Midbrain (tissue), 1 donor: ENCODE measurements at regions not wholly inside any gene's neighbourhood (a gene's known extent, or its start where the extent isn't known, plus 50 kb on each side); places are given as distances from the start of the nearest gene placed in this dataset.
"Not testable (repeated sequence)": the region's sequence is repeated elsewhere in the genome, so short reads cannot be mapped to it uniquely, and the experiment has no call there.

Source experiments
- DNase-seq: peaks from one replicate; lab custom pipeline; 2025; lab: John Stamatoyannopoulos, UW

DNA sequence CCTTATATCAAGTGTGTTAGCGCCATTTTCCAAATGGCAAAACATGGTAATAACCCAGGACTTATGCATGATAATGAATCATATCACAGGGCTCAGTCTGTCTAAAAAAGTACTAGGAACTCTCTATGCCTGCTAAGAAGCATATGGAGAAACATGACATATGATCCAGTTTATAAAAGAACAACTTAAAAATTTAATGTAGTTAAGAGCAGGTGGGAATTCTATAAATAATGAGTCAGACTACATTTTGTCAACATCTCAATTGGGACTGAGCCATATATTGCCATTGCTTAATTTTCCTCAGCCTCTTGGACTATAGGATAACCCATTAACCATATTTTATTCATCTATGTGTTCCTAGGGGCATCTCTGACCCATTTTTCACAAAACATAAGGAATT is 360.4 kb upstream of the AGA start:
- DNase-seq, result no peak

DNA sequence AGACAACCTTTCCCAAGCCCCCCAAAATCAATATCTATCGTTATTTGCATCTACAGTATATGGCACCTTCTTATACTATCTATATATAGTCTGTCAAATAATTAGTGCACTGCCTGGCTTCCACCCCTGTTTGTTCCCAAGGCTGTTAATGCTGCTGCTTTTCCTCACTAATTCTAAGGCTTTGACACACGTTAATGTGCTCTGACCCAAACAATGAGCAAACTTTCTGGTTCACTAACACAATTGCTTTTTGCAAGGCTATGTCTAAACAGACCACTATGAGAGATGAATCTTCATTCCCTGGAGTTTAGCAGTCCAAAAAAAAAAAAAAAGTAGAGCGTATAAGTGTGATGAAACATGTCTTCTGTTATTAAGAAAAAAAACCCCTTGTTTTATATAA is 360.9 kb upstream of the AGA start:
- DNase-seq, result no peak

DNA sequence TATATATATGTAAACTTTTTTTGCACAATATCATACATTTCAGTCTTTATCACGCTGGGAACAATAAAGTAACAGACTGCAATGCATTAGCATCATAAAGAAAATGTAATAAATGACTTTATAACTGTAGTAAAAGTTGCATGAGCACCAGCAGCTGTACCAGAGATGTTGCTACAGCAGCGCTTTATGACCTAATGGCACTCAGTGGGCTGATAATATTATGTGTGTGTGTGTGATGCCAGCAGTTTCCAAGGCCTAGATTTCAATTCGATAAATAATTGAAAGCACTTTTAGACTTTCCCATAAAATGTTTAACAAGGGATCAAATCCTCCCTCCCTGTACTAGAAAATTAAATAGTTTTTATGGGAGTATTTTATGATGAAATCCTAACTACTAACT is 367.6 kb upstream of the AGA start:
- DNase-seq, result no peak

DNA sequence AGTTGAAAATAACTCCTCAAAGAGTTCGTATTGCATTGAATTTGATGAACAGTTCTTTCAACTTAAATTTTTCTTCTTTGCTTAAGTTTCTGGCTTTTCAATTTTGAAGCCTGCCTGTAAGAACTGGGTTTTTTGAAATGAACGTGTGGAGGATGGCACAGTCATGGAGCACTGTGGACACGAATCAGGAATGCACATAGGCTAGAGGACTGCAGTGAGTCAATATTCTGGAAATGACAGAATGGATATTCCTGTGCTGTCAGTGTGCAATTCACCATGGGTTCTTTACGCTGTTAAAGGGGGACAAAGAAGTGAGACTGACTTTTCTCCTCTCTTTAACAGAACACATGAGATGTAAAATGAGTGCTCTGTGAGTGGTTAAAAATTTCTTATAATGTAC is 368.0 kb upstream of the AGA start:
- no peak for DNase-seq

DNA sequence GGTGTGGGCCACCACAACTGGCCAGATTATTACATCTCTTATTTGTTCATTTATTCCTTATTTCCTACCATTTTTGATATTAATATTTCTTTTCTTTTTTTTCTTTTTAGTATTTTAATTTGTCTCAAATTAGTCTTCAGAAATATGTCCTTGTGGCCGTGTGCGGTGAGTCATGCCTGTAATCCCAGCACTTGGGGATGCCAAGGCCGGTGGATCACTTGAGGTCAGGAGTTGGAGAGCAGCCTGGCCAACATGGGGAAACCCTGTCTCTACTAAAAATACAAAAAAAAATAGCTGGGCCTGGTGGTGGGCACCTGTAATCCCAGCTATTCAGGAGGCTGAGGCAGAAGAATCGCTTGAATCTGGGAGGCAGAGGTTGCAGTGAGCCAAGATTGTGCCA is 376.2 kb upstream of the AGA start:
- DNase-seq, result not testable (repeated sequence)

DNA sequence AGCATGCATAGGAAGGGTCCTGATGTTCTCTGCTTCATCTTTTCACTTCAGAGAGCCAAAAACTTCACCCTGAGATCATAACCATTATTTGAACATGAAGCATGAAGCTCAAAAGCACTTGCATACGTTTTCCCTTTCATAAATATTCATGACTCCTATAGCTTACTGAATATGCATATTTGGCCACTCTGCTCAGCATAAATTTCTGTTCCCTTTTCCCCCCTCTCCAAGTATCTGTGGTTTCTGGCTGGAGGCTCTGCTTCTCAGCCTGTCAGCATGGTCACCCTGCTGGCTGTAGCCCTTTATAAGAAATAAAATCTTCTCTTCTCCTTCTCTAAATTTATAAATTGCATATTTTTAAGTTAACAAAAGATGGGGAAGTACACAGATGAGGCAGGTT is 384.7 kb upstream of the AGA start:
- no peak for DNase-seq

DNA sequence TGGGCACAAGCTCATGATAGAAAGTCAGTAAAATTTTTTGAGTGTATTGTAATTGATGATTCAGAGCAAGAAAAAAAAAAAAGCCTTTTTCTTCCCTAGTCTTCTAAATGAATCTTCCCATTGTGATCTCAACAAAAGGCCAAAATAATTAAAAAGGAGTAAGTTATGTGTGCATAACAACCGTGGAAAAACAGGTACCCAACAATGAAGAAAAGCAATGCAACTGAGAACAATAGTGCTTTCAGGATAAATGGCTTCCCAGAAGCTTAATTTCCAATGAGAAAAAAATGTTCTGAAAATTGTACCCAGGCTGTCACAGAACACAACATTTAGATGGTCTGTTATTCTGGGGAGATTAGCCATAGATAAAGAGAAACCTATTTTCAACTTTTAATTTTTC is 399.0 kb upstream of the AGA start:
- no peak for DNase-seq

DNA sequence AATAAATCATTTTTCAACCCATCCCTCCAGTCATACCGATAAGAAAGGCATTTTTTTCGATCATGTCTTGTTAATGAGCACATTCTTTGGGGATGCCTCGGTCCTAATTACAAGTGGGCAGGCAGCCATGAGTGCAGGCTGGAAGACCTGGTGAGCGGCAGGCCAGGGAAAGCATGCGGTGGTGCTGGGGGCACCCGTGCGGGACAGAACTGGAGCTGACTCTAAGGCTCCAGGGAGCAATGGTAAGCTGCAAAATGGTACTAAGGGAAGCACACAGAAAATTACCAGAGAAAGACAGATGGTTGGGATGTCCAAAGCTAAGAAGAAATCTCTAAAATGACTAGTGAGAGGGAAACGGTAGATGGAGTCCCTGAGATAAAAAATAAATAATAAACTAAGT is 411.0 kb upstream of the AGA start:
- DNase-seq, result no peak

DNA sequence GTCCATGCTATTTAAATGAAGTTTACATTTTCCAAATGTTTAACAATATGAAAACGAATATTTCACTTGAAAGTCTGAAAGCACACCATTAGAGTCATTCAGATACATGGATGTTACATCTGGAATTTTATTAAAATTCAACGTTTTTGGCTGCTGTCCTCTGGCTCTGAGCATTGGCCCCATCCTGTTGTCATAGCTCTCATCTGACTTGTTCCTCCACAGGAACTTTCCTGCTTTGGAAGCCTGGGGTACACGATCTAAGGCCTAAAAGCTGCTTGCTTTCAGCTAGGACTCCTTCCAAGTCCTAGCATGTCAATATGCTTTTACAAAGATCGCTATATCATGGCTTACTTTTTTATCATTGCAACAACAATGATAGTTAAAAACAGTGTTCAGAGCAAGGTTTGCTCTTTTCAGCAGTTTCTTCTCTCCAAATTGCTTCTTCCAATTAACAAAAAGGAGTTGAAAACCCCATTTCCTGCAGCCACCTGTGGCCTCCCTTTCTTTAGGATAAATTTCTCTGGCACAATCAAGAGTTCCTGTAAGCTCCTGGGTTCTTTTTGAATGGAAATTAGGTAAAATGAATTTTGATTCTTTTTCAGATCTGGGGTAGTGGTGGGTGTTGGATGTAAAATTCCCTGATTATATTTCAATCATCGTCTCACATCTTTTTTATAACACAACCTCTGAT is 413.4 kb upstream of the AGA start:
- no peak for DNase-seq

DNA sequence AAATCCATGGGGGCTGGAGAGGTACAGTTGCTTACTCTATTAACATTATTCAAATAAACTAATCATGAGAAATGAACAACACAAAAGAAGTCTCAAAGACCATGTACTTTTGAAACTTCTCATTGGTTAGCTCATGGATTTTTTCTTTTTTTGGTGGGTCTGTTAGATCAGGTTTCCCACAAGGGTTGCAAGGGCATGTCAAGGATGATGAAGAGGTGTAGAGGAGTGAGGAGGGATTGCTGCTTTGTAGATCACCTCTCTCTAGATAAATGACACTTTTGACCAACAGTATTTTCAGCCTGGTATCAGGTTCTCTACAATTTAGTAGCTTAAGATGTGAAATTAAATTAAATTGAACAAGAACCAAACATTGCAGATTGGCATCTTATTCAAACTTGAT is 417.9 kb upstream of the AGA start:
- DNase-seq, result no peak

DNA sequence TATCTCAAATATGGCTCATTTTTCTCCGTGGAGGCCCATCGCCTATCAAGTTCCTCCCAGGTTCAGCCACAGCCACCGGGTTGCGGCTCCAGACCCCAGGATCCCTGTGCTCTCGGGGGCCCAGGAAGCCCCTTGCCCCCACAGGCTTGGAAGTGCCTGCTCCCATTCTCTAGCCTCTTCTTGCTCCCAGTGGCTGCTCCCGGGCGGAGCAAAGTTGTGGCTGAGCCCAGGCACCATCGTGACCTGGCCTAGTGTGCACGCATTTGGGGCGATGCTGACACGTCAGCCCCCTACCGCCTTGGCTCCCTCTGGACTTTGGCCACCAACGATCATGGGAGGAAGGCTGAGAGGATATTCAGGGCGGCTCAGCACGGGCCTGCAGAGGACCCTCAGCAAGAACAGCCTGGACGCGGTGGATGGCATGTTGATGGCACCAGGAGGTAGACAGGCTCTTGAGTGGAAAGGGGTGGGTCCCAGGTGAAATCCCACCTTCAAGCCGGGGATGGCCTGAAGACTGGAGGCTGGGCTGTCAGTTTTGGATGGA is 419.4 kb upstream of the AGA start:
- no peak for DNase-seq

DNA sequence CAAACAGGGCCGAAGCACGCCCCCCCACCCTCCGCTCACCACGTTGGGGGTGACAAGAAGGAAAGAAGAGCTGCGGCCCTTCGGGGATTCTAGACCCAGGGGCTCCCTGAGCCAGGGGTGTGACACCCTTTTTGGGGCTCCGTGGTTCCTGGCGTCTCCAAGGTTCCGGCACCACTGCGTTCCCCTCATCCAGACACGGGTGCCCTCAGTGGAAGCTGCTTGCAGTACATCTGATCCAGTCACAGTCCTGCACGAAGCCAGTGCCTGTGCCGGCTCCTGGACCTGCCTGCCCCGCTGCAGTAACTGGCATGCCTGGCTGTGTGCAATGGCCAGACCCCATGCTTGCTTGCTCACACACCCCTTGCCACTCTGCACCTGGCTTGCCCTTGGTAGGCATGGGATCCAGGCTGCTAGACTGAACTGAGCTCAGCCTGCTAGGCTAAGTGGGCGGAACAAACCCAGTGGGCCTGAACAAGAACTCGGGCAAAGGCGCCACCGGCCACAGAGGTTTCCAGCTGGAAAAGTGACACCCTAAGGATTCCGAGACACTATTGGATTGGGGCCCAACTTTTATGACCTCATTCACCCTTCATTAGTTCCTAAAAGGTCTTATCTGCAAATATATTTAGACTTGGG is 420.4 kb upstream of the AGA start:
- no peak for DNase-seq

DNA sequence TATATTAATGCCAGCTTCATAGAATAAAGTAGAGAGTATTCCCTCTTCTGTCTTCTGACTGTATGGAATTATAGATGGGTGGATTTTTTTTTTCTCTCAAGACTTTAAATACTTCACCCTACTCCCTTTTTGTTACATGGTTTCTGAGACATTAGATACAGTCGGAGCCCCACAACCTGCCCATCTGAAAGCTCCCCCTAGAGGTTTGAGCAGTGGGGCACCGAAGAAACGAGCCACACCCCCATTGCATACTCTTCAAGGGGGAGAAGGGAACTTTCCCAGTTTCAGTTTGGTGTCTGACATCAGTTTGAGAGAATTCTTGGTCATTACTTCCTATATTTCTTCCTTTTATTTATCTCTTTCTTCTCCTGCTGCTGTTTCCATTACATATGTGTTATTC is 437.6 kb upstream of the AGA start:
- DNase-seq, result no peak

DNA sequence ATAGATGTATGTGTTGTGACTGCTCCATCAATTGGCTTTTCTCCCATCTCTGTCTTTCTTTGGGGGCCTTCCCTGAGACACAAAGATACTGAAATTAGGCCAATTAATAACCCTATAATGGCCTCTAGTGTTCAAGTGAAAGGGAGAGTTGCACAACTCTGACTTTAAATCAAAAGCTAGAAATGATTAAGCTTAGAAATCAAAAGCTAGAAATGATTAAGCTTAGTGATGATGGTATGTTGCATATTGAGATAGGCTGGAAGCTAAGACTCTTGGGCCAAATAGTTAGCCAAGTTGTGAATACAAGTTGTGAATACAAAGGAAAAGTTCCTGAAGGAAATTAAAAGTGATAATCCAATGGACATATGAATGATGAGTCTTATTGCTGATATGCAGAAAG is 452.9 kb upstream of the AGA start:
- DNase-seq, result no peak

DNA sequence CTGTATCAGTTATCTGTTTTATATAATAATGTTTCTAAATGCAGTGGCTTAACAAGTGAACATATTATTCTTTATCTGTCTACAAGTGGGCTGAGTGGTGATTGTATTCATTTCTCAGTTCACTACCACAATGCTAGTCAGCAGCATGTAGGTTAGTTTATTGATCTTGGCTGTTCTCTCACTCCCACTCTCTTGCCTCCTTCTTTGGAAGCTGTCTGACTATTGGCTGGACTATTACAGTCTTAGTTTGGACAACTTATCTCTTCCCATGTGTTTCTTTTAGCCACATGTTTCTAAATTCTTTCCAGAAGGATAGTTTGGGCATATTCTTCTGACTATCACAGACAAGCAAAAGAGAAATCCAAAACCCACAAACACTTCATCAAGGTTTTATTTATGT is 459.5 kb upstream of the AGA start:
- no peak for DNase-seq

DNA sequence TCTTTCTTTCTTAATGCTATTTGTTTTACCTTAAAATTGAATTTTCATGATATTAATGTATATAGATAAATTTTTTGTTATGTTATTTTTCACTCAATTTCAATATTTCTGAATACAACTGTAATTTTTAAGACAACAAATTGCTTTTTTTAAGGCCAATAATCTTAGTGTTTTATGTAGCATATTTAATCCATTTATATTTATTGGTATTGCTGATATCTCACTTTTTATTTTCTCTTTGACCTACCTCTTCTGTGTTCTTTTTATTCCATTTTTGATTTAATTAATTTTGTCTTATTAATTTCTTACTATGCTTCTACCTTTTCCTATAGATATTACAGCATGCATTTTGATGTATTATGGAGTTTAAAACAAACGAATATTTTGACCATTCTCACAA is 460.1 kb upstream of the AGA start:
- no peak for DNase-seq

DNA sequence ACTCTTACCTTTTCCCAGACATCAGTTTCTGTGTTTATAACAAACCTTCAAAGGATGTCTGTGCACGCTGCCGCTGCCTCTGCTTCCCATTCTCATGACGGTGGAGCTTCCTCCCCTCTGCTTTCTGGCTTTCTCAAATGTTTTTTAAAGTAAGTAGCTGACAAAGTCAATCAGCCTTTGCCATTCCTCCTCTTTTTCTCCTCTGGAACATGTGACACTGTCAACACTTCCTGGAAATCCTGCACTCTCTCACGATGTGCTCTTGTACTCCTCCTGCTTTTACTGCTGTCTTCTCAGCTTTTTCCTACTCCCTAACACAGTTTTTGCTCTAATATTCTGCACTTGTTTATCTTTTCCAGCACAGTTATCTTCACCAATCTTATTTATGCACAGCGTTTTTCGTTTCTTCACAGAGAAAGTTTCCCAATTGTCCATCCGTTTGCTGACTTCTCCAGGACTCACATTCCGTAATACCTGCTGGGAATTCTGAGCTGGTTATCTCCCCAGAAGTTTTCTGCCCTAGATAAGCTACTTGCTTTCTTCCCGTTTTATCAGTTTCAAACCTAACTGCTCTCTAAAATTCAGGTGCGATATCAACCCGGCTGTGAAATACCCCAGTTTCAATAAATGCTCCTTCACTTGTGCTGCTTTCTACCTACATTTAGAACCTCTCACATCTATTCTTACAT is 465.6 kb upstream of the AGA start:
- no peak for DNase-seq

DNA sequence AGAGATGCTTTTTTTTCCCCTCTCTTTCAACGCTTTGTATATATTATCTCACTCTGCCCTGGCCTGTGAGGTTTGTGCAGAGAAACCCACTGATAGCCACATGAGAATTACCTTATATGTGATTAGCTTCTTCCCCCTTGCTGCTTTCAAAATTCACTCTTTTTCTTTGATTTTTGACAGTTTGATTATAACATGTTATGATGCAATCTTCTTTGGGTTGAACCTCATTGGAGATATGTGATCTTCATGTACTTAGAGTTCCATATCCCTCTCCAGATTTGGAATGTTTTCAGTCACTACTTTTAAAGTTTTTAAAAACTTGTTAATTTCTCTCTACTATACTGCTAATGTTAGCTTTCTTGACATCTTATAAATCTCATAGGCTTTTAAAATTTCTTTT is 479.5 kb upstream of the AGA start:
- DNase-seq, result no peak

DNA sequence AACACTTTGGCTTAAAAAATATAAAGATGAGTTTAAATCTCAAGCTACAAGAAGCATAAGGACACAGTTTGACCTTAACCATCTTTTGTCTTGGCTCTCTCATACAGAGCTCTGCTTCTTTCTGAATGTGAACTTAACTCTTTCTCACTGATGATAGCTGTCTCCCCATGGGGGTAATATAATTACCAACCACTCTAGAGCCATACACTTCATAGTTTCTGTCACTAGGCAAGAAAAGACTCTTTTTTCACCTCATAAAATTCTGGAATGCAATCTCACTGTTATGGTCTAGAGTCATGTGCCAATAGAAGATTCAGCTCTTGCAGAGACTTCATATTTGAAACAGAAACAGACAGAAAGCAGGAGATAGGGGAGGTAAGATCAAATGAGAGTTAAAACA is 481.7 kb upstream of the AGA start:
- DNase-seq, result no peak

DNA sequence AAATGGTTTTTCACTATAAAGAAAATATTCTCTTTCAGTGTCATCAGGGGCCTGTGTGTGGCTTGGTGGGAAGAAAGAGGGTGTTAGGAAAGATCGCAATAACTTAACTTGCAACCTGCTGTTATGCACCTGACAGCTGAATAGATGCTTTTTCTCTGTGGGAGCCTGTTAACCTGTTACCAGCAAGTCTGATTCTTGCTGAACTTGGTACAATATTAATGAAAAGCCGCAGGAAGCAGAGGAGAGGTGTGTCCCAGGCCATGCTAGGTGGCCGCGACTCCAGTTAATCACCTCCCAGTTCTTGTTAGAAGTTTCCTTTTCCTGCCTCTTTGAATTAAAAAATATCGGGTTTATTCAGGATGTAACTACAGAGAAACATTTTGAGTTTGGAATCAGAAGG is 494.8 kb upstream of the AGA start:
- no peak for DNase-seq

DNA sequence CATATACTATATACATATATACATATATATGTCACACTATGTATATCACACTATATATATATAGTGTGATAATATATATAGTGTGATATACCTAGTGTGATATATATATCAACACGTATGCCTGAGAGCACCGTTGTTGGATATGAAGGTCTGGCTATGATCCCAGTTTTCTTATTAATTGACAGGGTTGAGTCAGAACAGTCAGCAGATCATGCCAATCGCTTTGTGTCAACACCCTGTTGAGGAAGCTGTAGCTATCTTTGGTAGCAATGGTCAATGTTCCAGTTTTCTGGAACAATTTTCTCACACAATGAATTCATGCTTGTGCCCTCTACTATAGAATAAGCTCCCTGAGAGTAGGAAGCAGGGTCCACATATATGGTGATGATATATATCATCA is 496.0 kb upstream of the AGA start:
- DNase-seq, result no peak

DNA sequence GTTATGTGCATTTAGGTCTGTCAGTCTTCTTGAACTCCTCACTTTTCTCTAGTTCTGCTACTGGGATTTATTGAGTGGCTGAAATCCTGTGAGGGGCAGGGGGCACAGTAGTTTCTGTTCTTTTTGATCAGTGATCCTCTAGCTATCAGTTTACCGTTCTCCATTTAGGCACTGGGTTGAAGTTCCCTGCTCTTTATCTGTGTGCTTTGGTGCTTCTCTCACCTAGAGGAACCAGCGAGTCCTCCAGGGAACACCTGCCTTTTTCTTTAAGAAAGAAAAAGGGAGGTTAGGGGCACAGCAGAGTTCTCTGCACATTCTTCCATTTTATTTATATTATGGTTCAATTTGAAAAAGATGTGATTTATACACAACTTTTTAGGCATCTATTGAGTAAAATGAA is 503.0 kb upstream of the AGA start:
- no peak for DNase-seq

DNA sequence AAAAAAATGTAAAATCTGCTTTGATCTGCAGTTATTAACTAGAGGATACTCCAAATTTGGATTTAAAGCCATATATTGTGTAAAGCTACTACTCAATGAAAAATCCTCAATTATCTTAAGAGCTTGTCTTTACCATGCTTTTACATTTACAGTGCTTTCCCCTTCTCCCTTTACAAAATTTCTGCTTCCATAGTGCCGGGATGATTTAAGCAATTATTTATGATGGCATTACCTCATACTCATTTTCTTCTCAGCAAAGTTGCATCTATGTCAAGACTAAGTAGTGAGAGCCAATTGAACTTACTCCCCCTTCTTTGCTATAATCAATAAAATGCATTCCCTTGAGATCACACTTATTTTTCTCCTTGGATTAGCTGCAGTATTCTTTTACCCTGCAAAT is 505.4 kb upstream of the AGA start:
- DNase-seq, result no peak
